ENCODE measurements at regions not wholly inside any gene's neighbourhood (a gene's known extent, or its start where the extent isn't known, plus 50 kb on each side); places are given as distances from the start of the nearest gene placed in this dataset.
"Not testable (repeated sequence)": the region's sequence is repeated elsewhere in the genome, so short reads cannot be mapped to it uniquely, and the experiment has no call there.

DNA sequence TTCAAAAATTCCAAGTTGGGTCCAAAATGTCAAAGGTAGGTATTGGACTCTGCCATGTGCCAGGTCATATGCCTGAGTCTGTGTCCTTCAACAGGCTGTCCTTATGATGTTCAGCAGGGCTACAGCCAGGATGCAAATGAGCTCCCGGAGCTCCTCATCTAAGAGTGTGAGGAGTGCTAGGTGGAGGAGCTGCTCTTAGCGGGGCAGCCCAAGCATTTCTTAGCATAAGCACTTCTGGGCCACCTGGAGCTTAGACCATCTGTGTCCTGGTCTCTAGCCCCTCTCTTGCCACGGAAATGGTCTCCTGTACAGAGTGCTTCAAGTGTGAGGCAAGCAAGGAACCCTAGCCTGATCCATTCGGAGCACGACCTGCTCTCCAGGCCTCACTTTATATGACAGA is 64.6 kb upstream of the PRR23C start:
- Histone ChIP-seq H3K4me1 (replicated peaks; ENCODE audit: insufficient read depth) (no peaks in the 10 kb centered on the region), H3K36me3 (ENCODE audit: low read depth) (no peaks in the 10 kb centered on the region), H3K9me3 (ENCODE audit: insufficient read depth, low read depth) (no peaks in the 10 kb centered on the region), H3K27me3 (ENCODE audit: insufficient read depth, low read depth) (0 out of 2 replicates have a peak, but pooled peaks cover 6% of the 10 kb centered on the region), H2AFZ (no peak overlapping the region), H3K79me2 (ENCODE audit: low read depth) (no peaks in the 10 kb centered on the region), H3K27ac (no peak overlapping the region), H3F3A (ENCODE audit: insufficient read depth, low read depth) (peaks cover 5% of the 10 kb centered on the region; the same call in 1 of the 2 replicates), H3K4me2 (no peak overlapping the region), H3K4me3 (no peak overlapping the region), H4K20me1 (ENCODE audit: insufficient read depth) (no peaks in the 10 kb centered on the region), H3K9me2 (ENCODE audit: insufficient read depth) (no peaks in the 10 kb centered on the region)
- BruUV-seq (replicated peaks), result no TSS peak
- POLR2A ChIA-PET (ENCODE audit: unreplicated experiment), result no interaction called here
- no peak for TF ChIP-seq EZH2 (IDR thresholded peaks at IDR 0.05; ENCODE audit: low read depth)
- TF ChIP-seq, protein P1, sequence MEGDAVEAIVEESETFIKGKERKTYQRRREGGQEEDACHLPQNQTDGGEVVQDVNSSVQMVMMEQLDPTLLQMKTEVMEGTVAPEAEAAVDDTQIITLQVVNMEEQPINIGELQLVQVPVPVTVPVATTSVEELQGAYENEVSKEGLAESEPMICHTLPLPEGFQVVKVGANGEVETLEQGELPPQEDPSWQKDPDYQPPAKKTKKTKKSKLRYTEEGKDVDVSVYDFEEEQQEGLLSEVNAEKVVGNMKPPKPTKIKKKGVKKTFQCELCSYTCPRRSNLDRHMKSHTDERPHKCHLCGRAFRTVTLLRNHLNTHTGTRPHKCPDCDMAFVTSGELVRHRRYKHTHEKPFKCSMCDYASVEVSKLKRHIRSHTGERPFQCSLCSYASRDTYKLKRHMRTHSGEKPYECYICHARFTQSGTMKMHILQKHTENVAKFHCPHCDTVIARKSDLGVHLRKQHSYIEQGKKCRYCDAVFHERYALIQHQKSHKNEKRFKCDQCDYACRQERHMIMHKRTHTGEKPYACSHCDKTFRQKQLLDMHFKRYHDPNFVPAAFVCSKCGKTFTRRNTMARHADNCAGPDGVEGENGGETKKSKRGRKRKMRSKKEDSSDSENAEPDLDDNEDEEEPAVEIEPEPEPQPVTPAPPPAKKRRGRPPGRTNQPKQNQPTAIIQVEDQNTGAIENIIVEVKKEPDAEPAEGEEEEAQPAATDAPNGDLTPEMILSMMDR (conservative IDR thresholded peaks at IDR 0.05), result no peak
- CTCF ChIA-PET, result no interaction called here
- DNase-seq, result no peak
- intact Hi-C loops (cut with micrococcal nuclease; ENCODE audit: unreplicated experiment), result no loop called here

DNA sequence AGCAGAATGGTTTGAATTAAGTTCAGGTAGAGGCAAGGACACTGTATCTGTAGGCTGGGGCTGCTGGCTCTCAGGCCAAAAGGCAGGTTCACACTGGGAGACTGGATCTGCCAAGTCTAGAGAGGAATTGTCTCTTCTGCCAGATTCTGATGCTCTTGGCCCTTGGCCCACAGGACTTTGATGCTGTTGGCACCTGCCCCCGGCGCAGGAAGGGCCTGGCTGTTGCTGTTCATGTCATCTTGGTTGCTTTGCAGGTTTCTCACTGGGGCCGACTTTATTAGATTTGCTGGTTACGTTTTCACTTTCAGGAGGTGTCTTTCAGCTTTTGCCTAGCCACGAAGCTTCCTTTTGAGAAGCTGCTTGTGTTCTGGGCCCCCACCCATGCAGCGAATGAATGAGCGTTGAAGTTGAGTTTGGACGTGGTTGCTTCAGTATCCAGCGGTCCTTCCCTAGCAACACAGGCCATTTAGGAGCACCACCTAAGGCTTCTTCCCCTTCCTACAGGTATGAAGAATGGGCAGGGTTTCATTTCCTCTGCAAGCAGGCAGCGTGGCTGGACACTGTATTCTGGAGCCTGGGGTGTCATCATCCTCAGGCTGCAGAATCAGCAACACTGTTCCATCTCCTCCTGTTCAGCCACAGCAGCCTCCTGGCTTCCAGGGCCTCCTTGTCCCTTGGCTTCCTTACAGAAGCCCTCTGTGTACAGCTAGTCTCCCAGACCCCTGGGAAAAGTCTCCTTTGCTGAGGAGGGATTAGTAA is 65.6 kb upstream of the PRR23C start:
- H3K9me2 ChIP-seq (ENCODE audit: insufficient read depth), result no peaks in the 10 kb centered on the region
- BruUV-seq (replicated peaks), result no TSS peak
- POLR2A ChIA-PET (ENCODE audit: unreplicated experiment), result no interaction called here
- H3F3A ChIP-seq (ENCODE audit: insufficient read depth, low read depth), result peaks cover 5% of the 10 kb centered on the region; the same call in 1 of the 2 replicates
- CTCF ChIA-PET, result interaction anchor here (1.3 kb wide), 1 partner anchor 190 kb away, joined by 5 read pairs; no protein-coding TSS in a partner anchor
- H3K4me1 ChIP-seq (replicated peaks; ENCODE audit: insufficient read depth), result no peaks in the 10 kb centered on the region
- DNase-seq, result no peak
- H3K27me3 ChIP-seq (ENCODE audit: insufficient read depth, low read depth), result 0 out of 2 replicates have a peak, but pooled peaks cover 6% of the 10 kb centered on the region
- no peaks in the 10 kb centered on the region for H3K9me3 ChIP-seq (ENCODE audit: insufficient read depth, low read depth)
- H3K79me2 ChIP-seq (ENCODE audit: low read depth), result no peaks in the 10 kb centered on the region
- H3K36me3 ChIP-seq (ENCODE audit: low read depth), result no peaks in the 10 kb centered on the region
- H3K4me3 ChIP-seq, result no peak overlapping the region
- no peak overlapping the region for H2AFZ ChIP-seq
- H4K20me1 ChIP-seq (ENCODE audit: insufficient read depth), result no peaks in the 10 kb centered on the region
- TF ChIP-seq, protein P1 (conservative IDR thresholded peaks at IDR 0.05), result no peak
- no peak for TF ChIP-seq EZH2 (IDR thresholded peaks at IDR 0.05; ENCODE audit: low read depth)
- H3K27ac ChIP-seq, result no peak overlapping the region
- intact Hi-C loops (cut with micrococcal nuclease; ENCODE audit: unreplicated experiment), result loop anchor here (5.0 kb wide), 2 partner anchors 92 to 168 kb away; no protein-coding TSS in a partner anchor
- no peak overlapping the region for H3K4me2 ChIP-seq

DNA sequence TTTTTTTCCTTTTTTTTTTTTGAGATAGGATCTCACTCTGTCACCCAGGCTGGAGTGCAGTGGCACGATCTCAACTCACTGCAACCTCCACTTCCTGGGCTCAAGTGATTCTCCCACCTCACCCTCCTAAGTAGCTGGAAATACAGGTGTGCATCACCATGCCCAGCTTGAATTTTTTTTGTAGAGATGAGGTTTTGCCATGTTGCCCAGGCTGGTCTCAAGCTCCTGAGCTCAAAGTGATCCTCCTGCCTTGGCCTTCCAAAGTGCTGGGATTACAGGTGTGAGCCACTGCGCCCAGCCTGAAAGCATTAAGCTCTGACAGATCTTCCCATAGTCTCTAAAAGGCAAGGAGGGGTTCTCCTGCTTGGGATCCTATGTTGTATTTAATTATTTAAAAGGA is 66.2 kb upstream of the PRR23C start:
- H3K4me1 ChIP-seq (replicated peaks; ENCODE audit: insufficient read depth); H3K36me3 ChIP-seq (ENCODE audit: low read depth); H3K9me3 ChIP-seq (ENCODE audit: insufficient read depth, low read depth); DNase-seq; H3K27ac ChIP-seq; H3F3A ChIP-seq (ENCODE audit: insufficient read depth, low read depth); H4K20me1 ChIP-seq (ENCODE audit: insufficient read depth); BruUV-seq (replicated peaks); H2AFZ ChIP-seq; POLR2A ChIA-PET (ENCODE audit: unreplicated experiment); H3K4me3 ChIP-seq; H3K27me3 ChIP-seq (ENCODE audit: insufficient read depth, low read depth); H3K4me2 ChIP-seq; H3K9me2 ChIP-seq (ENCODE audit: insufficient read depth); H3K79me2 ChIP-seq (ENCODE audit: low read depth): not testable (repeated sequence)
- CTCF ChIA-PET, result interaction anchor here (0.7 to 1.3 kb wide), 2 partner anchors 9 to 189 kb away, joined by 4 to 5 read pairs; no protein-coding TSS in a partner anchor
- intact Hi-C loops (cut with micrococcal nuclease; ENCODE audit: unreplicated experiment), result loop anchor here (5.0 kb wide), 2 partner anchors 91 to 169 kb away; no protein-coding TSS in a partner anchor

All from PC-9 (cell line).